ENCODE measurements at regions not wholly inside any gene's neighbourhood (a gene's known extent, or its start where the extent isn't known, plus 50 kb on each side); places are given as distances from the start of the nearest gene placed in this dataset.

- H3K79me2 ChIP-seq (ENCODE audit: low read length) = no peaks in the 10 kb centered on the region
- TF ChIP-seq EZH2phosphoT487 (IDR thresholded peaks at IDR 0.05; ENCODE audit: low read depth) = no peak
- no peak for TF ChIP-seq CTCF (IDR thresholded peaks at IDR 0.05; ENCODE audit: low read depth, low read length)
- no peak overlapping the region for H2AFZ ChIP-seq (ENCODE audit: low read depth, low read length)
- no peak overlapping the region for H3K9ac ChIP-seq (ENCODE audit: low read length)
- H3K27me3 ChIP-seq (ENCODE audit: low read depth, low read length) = no peaks in the 10 kb centered on the region
- no peak overlapping the region for H3K4me3 ChIP-seq (ENCODE audit: low read length)
- H3K36me3 ChIP-seq (replicated peaks; ENCODE audit: low read depth, low read length) = no peaks in the 10 kb centered on the region
- H4K20me1 ChIP-seq (ENCODE audit: insufficient read depth, low read length) = no peaks in the 10 kb centered on the region
- H3K4me2 ChIP-seq (ENCODE audit: low read length) = no peak overlapping the region
- no peak overlapping the region for H3K27ac ChIP-seq (ENCODE audit: low read length)
- no peaks in the 10 kb centered on the region for H3K9me3 ChIP-seq (ENCODE audit: insufficient read depth, low read length)
- H3K4me1 ChIP-seq (ENCODE audit: low read length) = no peaks in the 10 kb centered on the region
Measured at GRCh38 chr18:11258039-11258610, 108.8 kb upstream of the PIEZO2 start.

- Histone ChIP-seq H3K27ac (ENCODE audit: low read length) (no peak overlapping the region), H3K27me3 (ENCODE audit: low read depth, low read length) (no peaks in the 10 kb centered on the region), H3K9ac (ENCODE audit: low read length) (no peak overlapping the region)
Measured at GRCh38 chr18:11256251-11256650, 106.9 kb upstream of the PIEZO2 start.

GRCh38 chr18:11251891-11252270 lies 102.5 kb upstream of the PIEZO2 start:
- Histone ChIP-seq H3K36me3 (replicated peaks; ENCODE audit: low read depth, low read length) (no peaks in the 10 kb centered on the region), H3K9ac (ENCODE audit: low read length) (no peak overlapping the region), H3K4me2 (ENCODE audit: low read length) (no peak overlapping the region), H2AFZ (ENCODE audit: low read depth, low read length) (no peak overlapping the region), H3K79me2 (ENCODE audit: low read length) (no peaks in the 10 kb centered on the region), H3K4me3 (ENCODE audit: low read length) (no peak overlapping the region), H3K4me1 (ENCODE audit: low read length) (no peaks in the 10 kb centered on the region), H3K27ac (ENCODE audit: low read length) (no peak overlapping the region), H4K20me1 (ENCODE audit: insufficient read depth, low read length) (no peaks in the 10 kb centered on the region), H3K27me3 (ENCODE audit: low read depth, low read length) (no peaks in the 10 kb centered on the region), H3K9me3 (ENCODE audit: insufficient read depth, low read length) (no peaks in the 10 kb centered on the region)
- TF ChIP-seq EZH2phosphoT487 (IDR thresholded peaks at IDR 0.05; ENCODE audit: low read depth) (no peak), CTCF (IDR thresholded peaks at IDR 0.05; ENCODE audit: low read depth, low read length) (no peak)

More at GRCh38 chr18:11256251-11256650, 106.9 kb upstream of the PIEZO2 start:
- Histone ChIP-seq H4K20me1 (ENCODE audit: insufficient read depth, low read length) (no peaks in the 10 kb centered on the region), H3K36me3 (replicated peaks; ENCODE audit: low read depth, low read length) (no peaks in the 10 kb centered on the region), H3K9me3 (ENCODE audit: insufficient read depth, low read length) (no peaks in the 10 kb centered on the region), H3K4me1 (ENCODE audit: low read length) (no peaks in the 10 kb centered on the region), H3K79me2 (ENCODE audit: low read length) (no peaks in the 10 kb centered on the region), H3K4me3 (ENCODE audit: low read length) (no peak overlapping the region), H3K4me2 (ENCODE audit: low read length) (no peak overlapping the region), H2AFZ (ENCODE audit: low read depth, low read length) (no peak overlapping the region)
- no peak for TF ChIP-seq EZH2phosphoT487 (IDR thresholded peaks at IDR 0.05; ENCODE audit: low read depth)
- no peak for TF ChIP-seq CTCF (IDR thresholded peaks at IDR 0.05; ENCODE audit: low read depth, low read length)

GRCh38 chr18:11251229-11251890 lies 102.0 kb upstream of the PIEZO2 start:
- Histone ChIP-seq H3K36me3 (replicated peaks; ENCODE audit: low read depth, low read length) (no peaks in the 10 kb centered on the region), H2AFZ (ENCODE audit: low read depth, low read length) (no peak overlapping the region), H3K79me2 (ENCODE audit: low read length) (no peaks in the 10 kb centered on the region), H3K9ac (ENCODE audit: low read length) (no peak overlapping the region), H4K20me1 (ENCODE audit: insufficient read depth, low read length) (no peaks in the 10 kb centered on the region), H3K4me2 (ENCODE audit: low read length) (no peak overlapping the region), H3K9me3 (ENCODE audit: insufficient read depth, low read length) (no peaks in the 10 kb centered on the region), H3K4me3 (ENCODE audit: low read length) (no peak overlapping the region), H3K27ac (ENCODE audit: low read length) (no peak overlapping the region), H3K4me1 (ENCODE audit: low read length) (no peaks in the 10 kb centered on the region), H3K27me3 (ENCODE audit: low read depth, low read length) (no peaks in the 10 kb centered on the region)
- TF ChIP-seq EZH2phosphoT487 (IDR thresholded peaks at IDR 0.05; ENCODE audit: low read depth) (no peak), CTCF (IDR thresholded peaks at IDR 0.05; ENCODE audit: low read depth, low read length) (no peak)

Measured in OCI-LY3 (cell line).